Fibroblast of the aortic adventitia (primary cell): ENCODE measurements at regions not wholly inside any gene's neighbourhood (a gene's known extent, or its start where the extent isn't known, plus 50 kb on each side); places are given as distances from the start of the nearest gene placed in this dataset.

Experiments
- DNase-seq: peaks from one replicate; pipeline ENCODE4 v3.0.0-alpha.2; 2010; ENCODE audit warnings: low read depth
- H3K4me3 ChIP-seq: 2 replicates; pipeline ENCODE4 v1.5.1; 2011; ENCODE audit warnings: low read depth, mild to moderate bottlenecking, control low read depth, low read length, moderate library complexity
- CTCF ChIP-seq: IDR thresholded peaks from 2 replicates; pipeline ENCODE4 v1.5.1; 2011; ENCODE audit warnings: mild to moderate bottlenecking, low read length, control low read depth, inconsistent platforms; ENCODE audit not compliant: insufficient read depth

GRCh38 chr11:109302591-109303334 is 119.2 kb upstream of the C11orf87 start:
- TF ChIP-seq CTCF, result no peak
- DNase-seq, result no peak
- H3K4me3 ChIP-seq, result no peak overlapping the region

GRCh38 chr11:109303342-109303741 is 118.6 kb upstream of the C11orf87 start:
- DNase-seq, result no peak

GRCh38 chr11:109304159-109304558 is 117.8 kb upstream of the C11orf87 start:
- TF ChIP-seq CTCF, result no peak
- peak; percentile 27 for DNase-seq
- H3K4me3 ChIP-seq, result no peak overlapping the region

More at GRCh38 chr11:109303342-109303741, 118.6 kb upstream of the C11orf87 start:
- no peak for TF ChIP-seq CTCF
- no peak overlapping the region for H3K4me3 ChIP-seq

- no peak for DNase-seq
- TF ChIP-seq CTCF, result no peak
- H3K4me3 ChIP-seq, result no peak overlapping the region
These were observed 117.0 kb upstream of the C11orf87 start for GRCh38 chr11:109305009-109305408.

- no peak overlapping the region for H3K4me3 ChIP-seq
- TF ChIP-seq CTCF, result no peak
- DNase-seq, result peak; percentile 41
These were observed 115.7 kb upstream of the C11orf87 start for GRCh38 chr11:109306322-109306721.

- TF ChIP-seq CTCF, result no peak
- no peak overlapping the region for H3K4me3 ChIP-seq
- DNase-seq, result no peak
These were observed 114.6 kb upstream of the C11orf87 start for GRCh38 chr11:109307366-109307765.

- DNase-seq, result no peak
- TF ChIP-seq CTCF, result no peak
- no peak overlapping the region for H3K4me3 ChIP-seq
These were observed 113.4 kb upstream of the C11orf87 start for GRCh38 chr11:109308551-109308950.
